CD14-positive monocyte (primary cell): ENCODE measurements at regions not wholly inside any gene's neighbourhood (a gene's known extent, or its start where the extent isn't known, plus 50 kb on each side); places are given as distances from the start of the nearest gene placed in this dataset.
A peak's percentile ranks its signal among the peaks of the same experiment; 100 is the strongest.

Experiments used
- DNase-seq, 3 donors: peaks; one replicate each; pipeline ENCODE4 v3.0.0-alpha.2; 2011 to 2022
- H2AFZ ChIP-seq: 2 replicates; pipeline ENCODE4 v1.6.0; 2012; ENCODE audit warnings: mild to moderate bottlenecking, low read depth, low read length, inconsistent platforms; ENCODE audit not compliant: insufficient read depth, poor library complexity, severe bottlenecking
- H3K27ac ChIP-seq, 2 donors: 1 replicate in 1 of 2; 2 replicates in 1 of 2; pipeline ENCODE4 v1.5.1; 2012 to 2013; ENCODE audit warnings: low read length in 2 of 2, control low read depth in 1 of 2, inconsistent platforms in 1 of 2, low read depth in 1 of 2, mild to moderate bottlenecking in 1 of 2
- H3K27me3 ChIP-seq, 2 donors: one replicate each; pipeline versions ENCODE4 v1.6.0 to v1.6.1; 2011 to 2013; ENCODE audit warnings: low read length in 2 of 2; ENCODE audit not compliant: control insufficient read depth in 2 of 2, insufficient read depth in 2 of 2
- H3K36me3 ChIP-seq, 2 donors: replicated peaks in 1 of 2; 1 replicate in 1 of 2; 2 replicates in 1 of 2; pipeline versions ENCODE4 v1.5.1 to v1.6.1; 2012 to 2013; ENCODE audit warnings: low read length in 2 of 2, control low read depth in 1 of 2, inconsistent platforms in 1 of 2, mild to moderate bottlenecking in 1 of 2; ENCODE audit not compliant: insufficient read depth in 2 of 2, control insufficient read depth in 1 of 2
- H3K4me1 ChIP-seq, 2 donors: 1 replicate in 1 of 2; 2 replicates in 1 of 2; pipeline versions ENCODE4 v1.5.1 to v1.6.1; 2012 to 2013; ENCODE audit warnings: low read length in 2 of 2, control low read depth in 1 of 2, inconsistent platforms in 1 of 2, mild to moderate bottlenecking in 1 of 2, moderate library complexity in 1 of 2; ENCODE audit not compliant: insufficient read depth in 2 of 2, control insufficient read depth in 1 of 2
- H3K4me2 ChIP-seq: replicated peaks from 2 replicates; pipeline ENCODE3; 2012; ENCODE audit warnings: low read length, moderate library complexity, mild to moderate bottlenecking; ENCODE audit not compliant: poor library complexity, severe bottlenecking; ENCODE audit errors: extremely low read depth
- H3K4me3 ChIP-seq, 3 experiments: fragments of 200-600 bp in 1 of 3; sonication (generic) in 1 of 3; replicated peaks in 1 of 3; 1 replicate in 2 of 3; 2 replicates in 1 of 3; pipeline ENCODE4 v1.5.1; 2011 to 2013; ENCODE audit warnings: low read length in 3 of 3, mild to moderate bottlenecking in 3 of 3, control low read depth in 2 of 3, low read depth in 2 of 3, inconsistent platforms in 1 of 3, moderate library complexity in 1 of 3
- H3K79me2 ChIP-seq: 2 replicates; pipeline ENCODE4 v1.6.0; 2012; ENCODE audit warnings: mild to moderate bottlenecking, control low read depth, inconsistent platforms, low read length, moderate library complexity; ENCODE audit not compliant: insufficient read depth
- H3K9ac ChIP-seq: 2 replicates; pipeline ENCODE4 v1.6.0; 2017; ENCODE audit warnings: low read length, mild to moderate bottlenecking; ENCODE audit not compliant: insufficient read depth, poor library complexity, severe bottlenecking
- H3K9me3 ChIP-seq, 2 donors: replicated peaks in 1 of 2; 1 replicate in 1 of 2; 2 replicates in 1 of 2; pipeline versions ENCODE4 v1.5.1 to v1.6.1; 2012 to 2013; ENCODE audit warnings: low read length in 2 of 2, control low read depth in 1 of 2; ENCODE audit not compliant: control insufficient read depth in 1 of 2, insufficient read depth in 1 of 2
- H4K20me1 ChIP-seq: 2 replicates; pipeline ENCODE4 v1.6.0; 2012; ENCODE audit warnings: mild to moderate bottlenecking, low read length, control low read depth, moderate library complexity; ENCODE audit not compliant: insufficient read depth
- H3K27ac Mint-ChIP-seq, 7 donors: one replicate each; pipeline ENCODE4 v1.8.0; 2020; ENCODE audit warnings: mild to moderate bottlenecking in 7 of 7, mixed read lengths in 7 of 7, moderate library complexity in 6 of 7, inconsistent platforms in 2 of 7
- H3K27me3 Mint-ChIP-seq, 3 donors: one replicate each; pipeline ENCODE4 v1.8.0; 2021 to 2022; ENCODE audit warnings: low read depth in 3 of 3, mild to moderate bottlenecking in 3 of 3, mixed read lengths in 3 of 3, moderate library complexity in 3 of 3, inconsistent platforms in 1 of 3
- H3K36me3 Mint-ChIP-seq, 2 donors: one replicate each; pipeline ENCODE4 v1.8.0; 2020; ENCODE audit warnings: mixed read lengths in 2 of 2, inconsistent platforms in 1 of 2, mild to moderate bottlenecking in 1 of 2
- H3K4me1 Mint-ChIP-seq: one replicate; pipeline ENCODE4 v1.8.0; 2020; ENCODE audit warnings: mild to moderate bottlenecking, mixed read lengths
- H3K4me3 Mint-ChIP-seq, 2 donors: one replicate each; pipeline ENCODE4 v1.8.0; 2020; ENCODE audit warnings: mild to moderate bottlenecking in 2 of 2, mixed read lengths in 2 of 2, moderate library complexity in 1 of 2
- H3K9me3 Mint-ChIP-seq, 7 donors: one replicate each; pipeline ENCODE4 v1.8.0; 2020 to 2022; ENCODE audit warnings: mixed read lengths in 7 of 7, mild to moderate bottlenecking in 6 of 7, moderate library complexity in 6 of 7, inconsistent platforms in 2 of 7
- WGBS: methylation state at CpG from one replicate; pipeline ENCODE4 v1.1.5; 2013; ENCODE audit warnings: missing lambda C conversion rate; ENCODE audit not compliant: insufficient coverage; 5-methylcytosine and 5-hydroxymethylcytosine counted together
- intact Hi-C, 2 donors: fragments of 100-400 bp; cut with micrococcal nuclease; formaldehyde crosslinking; loops; one replicate each; pipeline versions ENCODE4 v1.15.0 to v1.15.1; 2023
- TF ChIP-seq, protein P1 (sequence below): fragments of 200-600 bp; IDR thresholded peaks from one replicate; pipeline ENCODE4 v1.8.0; 2022; ENCODE audit warnings: antibody characterized with exemption, mild to moderate bottlenecking

DNA sequence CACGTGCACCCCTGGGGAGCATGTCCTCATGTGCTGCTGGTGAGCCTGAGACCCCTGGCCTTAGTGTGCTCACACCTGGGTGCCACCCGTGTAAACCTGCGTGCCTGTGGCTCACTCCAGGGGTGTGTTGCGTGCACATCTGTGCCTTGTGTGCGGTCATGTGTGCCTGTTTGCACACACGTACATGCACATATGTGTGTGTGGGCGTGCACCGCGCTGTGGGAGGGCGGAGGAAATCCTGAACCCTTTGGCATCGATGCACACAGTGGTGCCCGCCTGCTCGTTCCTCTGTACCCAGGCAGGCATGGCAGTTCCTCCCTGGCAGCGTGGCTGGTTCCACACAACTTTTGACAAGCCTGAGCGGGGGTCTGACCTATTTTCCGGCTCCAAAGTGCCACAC is 1181.9 kb downstream of the BRD1 start:
- Histone ChIP-seq H3K4me3 (no peak overlapping the region), H3K27ac (no peak overlapping the region), H3K4me1 (no peaks in the 10 kb centered on the region), H3K9ac (no peak overlapping the region), H3K4me2 (no peak overlapping the region), H3K27me3 (no peaks in the 10 kb centered on the region), H3K9me3 (no peaks in the 10 kb centered on the region), H3K79me2 (no peaks in the 10 kb centered on the region), H2AFZ (no peak overlapping the region), H4K20me1 (no peaks in the 10 kb centered on the region), H3K36me3 (no peaks in the 10 kb centered on the region)
- Mint-ChIP-seq H3K4me3 (no peak overlapping the region), H3K36me3 (no peaks in the 10 kb centered on the region), H3K9me3 (peaks cover 0 to 2% (median 0%) of the 10 kb centered on the region in 7 donors), H3K27ac (peak overlapping the region in 1 of 7 donors; percentile 42), H3K4me1 (no peaks in the 10 kb centered on the region), H3K27me3 (peaks cover 1 to 2% (median 2%) of the 10 kb centered on the region in 3 donors)
- TF ChIP-seq, protein P1, sequence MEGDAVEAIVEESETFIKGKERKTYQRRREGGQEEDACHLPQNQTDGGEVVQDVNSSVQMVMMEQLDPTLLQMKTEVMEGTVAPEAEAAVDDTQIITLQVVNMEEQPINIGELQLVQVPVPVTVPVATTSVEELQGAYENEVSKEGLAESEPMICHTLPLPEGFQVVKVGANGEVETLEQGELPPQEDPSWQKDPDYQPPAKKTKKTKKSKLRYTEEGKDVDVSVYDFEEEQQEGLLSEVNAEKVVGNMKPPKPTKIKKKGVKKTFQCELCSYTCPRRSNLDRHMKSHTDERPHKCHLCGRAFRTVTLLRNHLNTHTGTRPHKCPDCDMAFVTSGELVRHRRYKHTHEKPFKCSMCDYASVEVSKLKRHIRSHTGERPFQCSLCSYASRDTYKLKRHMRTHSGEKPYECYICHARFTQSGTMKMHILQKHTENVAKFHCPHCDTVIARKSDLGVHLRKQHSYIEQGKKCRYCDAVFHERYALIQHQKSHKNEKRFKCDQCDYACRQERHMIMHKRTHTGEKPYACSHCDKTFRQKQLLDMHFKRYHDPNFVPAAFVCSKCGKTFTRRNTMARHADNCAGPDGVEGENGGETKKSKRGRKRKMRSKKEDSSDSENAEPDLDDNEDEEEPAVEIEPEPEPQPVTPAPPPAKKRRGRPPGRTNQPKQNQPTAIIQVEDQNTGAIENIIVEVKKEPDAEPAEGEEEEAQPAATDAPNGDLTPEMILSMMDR: no peak
- DNase-seq: no peak
- 83% methylated on average over 14 of the region's 16 CpGs for WGBS
- intact Hi-C loops: no loop called here

DNA sequence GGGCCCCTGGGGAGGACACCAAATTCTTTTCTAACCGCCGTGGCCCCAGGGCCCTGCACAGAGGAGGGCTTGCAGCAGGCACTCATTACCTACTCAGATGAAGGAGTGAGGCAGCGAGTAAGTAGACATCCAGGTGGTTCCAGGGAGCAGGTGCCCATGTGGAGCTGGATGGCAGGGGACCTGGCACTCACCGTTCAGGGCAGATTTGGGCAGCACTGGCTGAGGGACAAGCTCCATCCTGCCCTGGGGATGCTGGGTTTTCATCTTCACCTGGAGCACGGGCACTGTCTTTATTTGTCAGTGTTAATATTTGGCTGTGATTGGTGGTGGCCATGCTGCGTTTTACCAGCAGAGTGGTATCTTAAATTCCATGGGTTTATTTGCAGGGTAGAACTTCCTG is 1182.7 kb downstream of the BRD1 start:
- Mint-ChIP-seq H3K4me1 (no peaks in the 10 kb centered on the region), H3K27ac (no peak overlapping the region), H3K27me3 (peaks cover 1 to 2% (median 2%) of the 10 kb centered on the region in 3 donors), H3K4me3 (no peak overlapping the region), H3K9me3 (no peaks in the 10 kb centered on the region), H3K36me3 (no peaks in the 10 kb centered on the region)
- no peak overlapping the region for H3K4me3 ChIP-seq
- no peak overlapping the region for H3K27ac ChIP-seq
- no peak overlapping the region for H3K4me2 ChIP-seq
- 77% methylated on average over 6 of the region's 6 CpGs for WGBS
- no peaks in the 10 kb centered on the region for H3K27me3 ChIP-seq
- TF ChIP-seq, protein P1: no peak
- intact Hi-C loops: no loop called here
- no peak for DNase-seq
- H3K79me2 ChIP-seq: no peaks in the 10 kb centered on the region
- no peaks in the 10 kb centered on the region for H3K36me3 ChIP-seq
- no peaks in the 10 kb centered on the region for H3K9me3 ChIP-seq
- no peaks in the 10 kb centered on the region for H4K20me1 ChIP-seq
- no peaks in the 10 kb centered on the region for H3K4me1 ChIP-seq
- H2AFZ ChIP-seq: no peak overlapping the region
- H3K9ac ChIP-seq: no peak overlapping the region
